Smooth muscle cell (in vitro differentiated cells): ENCODE measurements at regions not wholly inside any gene's neighbourhood (a gene's known extent, or its start where the extent isn't known, plus 50 kb on each side); places are given as distances from the start of the nearest gene placed in this dataset.

Experiments
- DNase-seq: peaks from one replicate; lab custom pipeline; 2025; ENCODE audit not compliant: unreplicated experiment; lab: John Stamatoyannopoulos, UW
- H2AFZ ChIP-seq: fragments of 200-600 bp; sonication (generic); 2 replicates; pipeline ENCODE4 v1.6.0; 2016; ENCODE audit warnings: antibody characterized with exemption, low read depth, mild to moderate bottlenecking
- H3F3A ChIP-seq: fragments of 200-600 bp; sonication (generic); 2 replicates; pipeline ENCODE4 v1.6.0; 2017; ENCODE audit warnings: antibody characterized with exemption, low read depth
- H3K27ac ChIP-seq: fragments of 200-600 bp; sonication (generic); 2 replicates; pipeline ENCODE4 v1.5.1; 2016; ENCODE audit warnings: low read depth, mild to moderate bottlenecking
- H3K27me3 ChIP-seq: fragments of 200-600 bp; sonication (generic); 2 replicates; pipeline ENCODE4 v1.6.1; 2016; ENCODE audit warnings: low read depth, mild to moderate bottlenecking
- H3K36me3 ChIP-seq: fragments of 200-600 bp; sonication (generic); 2 replicates; pipeline ENCODE4 v1.5.1; 2016; ENCODE audit warnings: low read depth
- H3K4me1 ChIP-seq: fragments of 200-600 bp; sonication (generic); 2 replicates; pipeline ENCODE4 v1.5.1; 2016; ENCODE audit warnings: low read depth
- H3K4me2 ChIP-seq: fragments of 200-600 bp; sonication (generic); 2 replicates; pipeline ENCODE4 v1.6.0; 2016; ENCODE audit warnings: mild to moderate bottlenecking
- H3K4me3 ChIP-seq: fragments of 200-600 bp; sonication (generic); 2 replicates; pipeline ENCODE4 v1.5.1; 2016; ENCODE audit warnings: mild to moderate bottlenecking
- H3K79me2 ChIP-seq: fragments of 200-600 bp; sonication (generic); 2 replicates; pipeline ENCODE4 v1.6.0; 2016; ENCODE audit warnings: low read depth, mild to moderate bottlenecking
- H3K9ac ChIP-seq: fragments of 200-600 bp; sonication (generic); 2 replicates; pipeline ENCODE4 v1.6.0; 2016; ENCODE audit warnings: low read depth
- H3K9me3 ChIP-seq: fragments of 200-600 bp; sonication (generic); replicated peaks from 2 replicates; pipeline ENCODE4 v1.5.1; 2016; ENCODE audit warnings: low read depth
- H4K20me1 ChIP-seq: fragments of 200-600 bp; sonication (generic); 2 replicates; pipeline ENCODE4 v1.6.0; 2016; ENCODE audit warnings: low read depth
- WGBS: methylation state at CpG from one replicate; pipeline ENCODE4 v1.1.7; 2016; ENCODE audit warnings: low lambda C conversion rate; 5-methylcytosine and 5-hydroxymethylcytosine counted together
- TF ChIP-seq, protein P1 (sequence below): fragments of 200-600 bp; sonication (generic); IDR thresholded peaks from 2 replicates; pipeline ENCODE4 v1.5.1; 2017; ENCODE audit warnings: borderline replicate concordance, mild to moderate bottlenecking, antibody characterized with exemption; ENCODE audit not compliant: insufficient read depth, poor library complexity, severe bottlenecking

DNA sequence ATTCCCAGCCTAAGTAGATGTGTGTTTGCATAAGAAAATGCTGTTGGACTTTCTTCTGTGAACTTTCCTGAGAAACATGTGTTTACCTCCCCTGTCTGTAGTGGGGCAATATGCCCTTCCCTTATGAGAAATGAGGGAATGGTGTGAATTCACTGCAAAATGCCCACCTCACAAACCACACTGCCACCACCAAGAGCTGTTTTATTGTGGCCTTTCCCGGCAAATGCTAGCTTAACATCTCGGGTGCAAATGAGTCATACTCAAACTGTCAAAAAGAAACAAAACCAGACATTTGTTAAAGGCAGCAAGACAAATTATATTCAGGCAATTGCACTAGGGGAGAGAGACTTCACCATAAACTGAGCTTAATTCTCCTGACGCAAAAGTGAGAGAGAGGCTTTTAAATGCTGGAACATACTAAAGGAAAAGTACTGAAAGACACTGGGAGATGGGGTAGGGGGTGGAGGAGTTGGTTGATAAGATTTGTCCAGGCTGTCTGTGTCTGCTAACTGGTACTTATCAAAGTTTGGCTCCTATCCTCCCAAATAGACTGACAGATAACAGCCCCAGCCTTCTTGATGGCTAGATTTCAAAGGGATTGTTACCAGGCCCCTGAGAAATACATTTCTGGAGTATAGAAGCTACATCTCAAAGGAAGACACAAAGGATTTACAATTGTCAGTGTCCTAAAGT is 70.9 kb upstream of the OR5AK2 start:
- Histone ChIP-seq H3F3A (peaks cover 7% of the 10 kb centered on the region), H3K27me3 (no peaks in the 10 kb centered on the region), H3K9me3 (no peaks in the 10 kb centered on the region), H3K27ac (peak overlapping the region; percentile 25), H4K20me1 (no peaks in the 10 kb centered on the region), H3K36me3 (no peaks in the 10 kb centered on the region), H3K4me1 (no peaks in the 10 kb centered on the region), H2AFZ (peak overlapping the region; percentile 65), H3K4me2 (peak overlapping the region; percentile 33), H3K79me2 (no peaks in the 10 kb centered on the region), H3K4me3 (no peak overlapping the region), H3K9ac (no peak overlapping the region)
- no peak for DNase-seq
- WGBS = 10% methylated on average over 3 of the region's 3 CpGs
- TF ChIP-seq, protein P1, sequence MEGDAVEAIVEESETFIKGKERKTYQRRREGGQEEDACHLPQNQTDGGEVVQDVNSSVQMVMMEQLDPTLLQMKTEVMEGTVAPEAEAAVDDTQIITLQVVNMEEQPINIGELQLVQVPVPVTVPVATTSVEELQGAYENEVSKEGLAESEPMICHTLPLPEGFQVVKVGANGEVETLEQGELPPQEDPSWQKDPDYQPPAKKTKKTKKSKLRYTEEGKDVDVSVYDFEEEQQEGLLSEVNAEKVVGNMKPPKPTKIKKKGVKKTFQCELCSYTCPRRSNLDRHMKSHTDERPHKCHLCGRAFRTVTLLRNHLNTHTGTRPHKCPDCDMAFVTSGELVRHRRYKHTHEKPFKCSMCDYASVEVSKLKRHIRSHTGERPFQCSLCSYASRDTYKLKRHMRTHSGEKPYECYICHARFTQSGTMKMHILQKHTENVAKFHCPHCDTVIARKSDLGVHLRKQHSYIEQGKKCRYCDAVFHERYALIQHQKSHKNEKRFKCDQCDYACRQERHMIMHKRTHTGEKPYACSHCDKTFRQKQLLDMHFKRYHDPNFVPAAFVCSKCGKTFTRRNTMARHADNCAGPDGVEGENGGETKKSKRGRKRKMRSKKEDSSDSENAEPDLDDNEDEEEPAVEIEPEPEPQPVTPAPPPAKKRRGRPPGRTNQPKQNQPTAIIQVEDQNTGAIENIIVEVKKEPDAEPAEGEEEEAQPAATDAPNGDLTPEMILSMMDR = no peak

DNA sequence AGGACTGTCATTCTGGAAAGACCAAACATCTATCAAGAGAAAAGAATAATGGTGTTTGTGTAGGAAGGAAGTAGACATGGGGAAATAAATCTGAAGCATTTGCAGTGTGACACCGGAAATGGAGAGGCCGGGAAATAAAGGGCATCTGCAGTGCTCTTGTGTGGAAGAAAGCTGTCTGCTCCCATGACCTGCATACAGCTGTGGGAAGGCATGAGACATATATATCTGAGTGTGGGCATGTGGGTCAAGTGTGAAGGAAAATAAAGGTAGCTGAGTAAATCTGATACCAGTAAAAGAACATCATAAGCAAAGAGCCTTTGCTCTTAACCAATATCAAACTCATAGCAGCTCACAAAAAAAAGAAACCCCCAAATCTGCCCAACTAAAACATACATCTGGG is 72.1 kb upstream of the OR5AK2 start:
- H3K4me1 ChIP-seq = peaks cover under 1% of the 10 kb centered on the region
- no peaks in the 10 kb centered on the region for H3K36me3 ChIP-seq
- H3K27me3 ChIP-seq = no peaks in the 10 kb centered on the region
- WGBS = 75% methylated on average over 2 of the region's 2 CpGs
- no peak for DNase-seq
- peak overlapping the region; percentile 40 for H2AFZ ChIP-seq
- no peak overlapping the region for H3K27ac ChIP-seq
- no peak overlapping the region for H3K4me2 ChIP-seq
- H3K9ac ChIP-seq = no peak overlapping the region
- no peaks in the 10 kb centered on the region for H3K79me2 ChIP-seq
- no peaks in the 10 kb centered on the region for H3K9me3 ChIP-seq
- H4K20me1 ChIP-seq = no peaks in the 10 kb centered on the region
- H3K4me3 ChIP-seq = no peak overlapping the region
- peaks cover 9% of the 10 kb centered on the region for H3F3A ChIP-seq
- TF ChIP-seq, protein P1 = no peak

DNA sequence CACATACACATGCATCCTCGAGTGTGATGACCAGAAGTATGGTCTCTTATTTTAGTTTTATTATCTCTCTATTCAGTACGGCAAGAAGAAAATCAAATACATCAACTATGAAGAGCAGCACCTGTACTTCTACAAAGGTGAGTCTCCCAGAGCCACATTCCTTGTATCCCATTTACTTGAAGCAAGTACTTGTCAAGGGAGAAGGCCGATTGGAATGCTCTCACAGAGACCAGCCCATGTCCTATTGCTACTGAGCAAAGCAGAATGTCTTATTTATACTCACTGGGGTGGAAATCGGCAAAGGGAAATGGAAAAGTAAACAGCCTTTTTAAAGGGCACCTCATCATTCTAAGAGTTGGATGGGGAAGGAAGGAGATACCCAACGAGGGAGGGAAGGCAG is 72.6 kb upstream of the OR5AK2 start:
- Histone ChIP-seq H3K4me2 (no peak overlapping the region), H3F3A (peaks cover 13% of the 10 kb centered on the region), H3K4me1 (peaks cover 5% of the 10 kb centered on the region), H2AFZ (peak overlapping the region; percentile 40), H4K20me1 (no peaks in the 10 kb centered on the region), H3K79me2 (no peaks in the 10 kb centered on the region), H3K27ac (no peak overlapping the region), H3K36me3 (no peaks in the 10 kb centered on the region), H3K9me3 (no peaks in the 10 kb centered on the region), H3K9ac (no peak overlapping the region), H3K4me3 (no peak overlapping the region), H3K27me3 (no peaks in the 10 kb centered on the region)
- TF ChIP-seq, protein P1 = no peak
- whole genome bisulfite sequencing = 70% methylated on average over 5 of the region's 5 CpGs
- no peak for DNase-seq

DNA sequence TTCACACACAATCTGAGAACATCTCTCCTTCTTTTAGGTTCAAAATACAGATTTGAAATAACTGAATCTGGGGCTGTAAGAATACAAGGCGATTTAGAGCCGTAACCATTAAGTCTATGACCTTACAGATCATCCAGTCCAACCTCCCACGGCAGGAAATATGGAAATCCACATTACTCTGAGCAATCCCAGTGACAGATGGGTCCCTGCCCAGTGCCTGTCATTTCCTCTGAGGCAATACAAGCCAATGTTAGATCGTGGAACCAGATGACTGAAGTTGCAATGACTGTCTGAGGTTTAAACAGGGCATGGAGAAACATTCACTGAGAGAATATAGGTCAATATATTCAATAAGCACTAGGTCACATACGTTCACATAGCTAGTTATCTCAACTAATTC is 77.4 kb upstream of the OR5AK2 start:
- WGBS = 21% methylated on average over 5 of the region's 5 CpGs
- Histone ChIP-seq H2AFZ (peak overlapping the region; percentile 14), H3K4me1 (peaks cover 12% of the 10 kb centered on the region), H3K9ac (peak overlapping the region; percentile 80), H3K27me3 (no peaks in the 10 kb centered on the region), H3K4me3 (no peak overlapping the region), H3F3A (peaks cover 9% of the 10 kb centered on the region), H3K9me3 (no peaks in the 10 kb centered on the region), H3K36me3 (no peaks in the 10 kb centered on the region), H3K4me2 (peak overlapping the region; percentile 80), H4K20me1 (no peaks in the 10 kb centered on the region), H3K27ac (peak overlapping the region; percentile 98), H3K79me2 (no peaks in the 10 kb centered on the region)
- DNase-seq = no peak
- TF ChIP-seq, protein P1 = no peak
